MM.1S (cell line): ENCODE measurements at regions not wholly inside any gene's neighbourhood (a gene's known extent, or its start where the extent isn't known, plus 50 kb on each side); places are given as distances from the start of the nearest gene placed in this dataset.

Source experiments
- EZH2phosphoT487 ChIP-seq: fragments of 300-600 bp; sonication (generic); IDR thresholded peaks from 2 replicates; pipeline ENCODE4 v1.6.1; 2018; ENCODE audit warnings: antibody characterized with exemption, low read length
- TF ChIP-seq, protein P1 (sequence below): fragments of 300-600 bp; sonication (generic); IDR thresholded peaks from 2 replicates; pipeline ENCODE4 v1.5.1; 2016; ENCODE audit warnings: antibody characterized with exemption, low read length, mixed read lengths

DNA sequence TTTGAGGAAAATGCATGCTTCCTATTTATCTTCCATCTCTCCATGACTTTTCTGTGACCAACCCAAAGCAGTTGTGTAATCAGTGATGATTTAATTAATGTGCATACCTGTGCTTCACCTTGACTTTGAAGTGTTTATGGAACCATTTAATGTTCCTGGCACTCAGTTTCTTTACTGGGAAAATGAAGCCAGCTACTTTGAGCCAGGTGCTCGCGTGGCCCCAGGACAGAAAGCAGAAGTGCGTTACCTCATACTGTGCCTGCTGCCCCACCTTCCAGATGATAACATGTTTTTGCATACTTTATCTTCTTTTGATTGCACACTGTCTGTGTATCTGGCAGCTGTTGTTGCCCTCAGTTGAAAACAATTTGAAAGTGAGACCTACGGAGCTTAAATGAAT is 61.3 kb downstream of the PMAIP1 start:
- TF ChIP-seq, protein P1, sequence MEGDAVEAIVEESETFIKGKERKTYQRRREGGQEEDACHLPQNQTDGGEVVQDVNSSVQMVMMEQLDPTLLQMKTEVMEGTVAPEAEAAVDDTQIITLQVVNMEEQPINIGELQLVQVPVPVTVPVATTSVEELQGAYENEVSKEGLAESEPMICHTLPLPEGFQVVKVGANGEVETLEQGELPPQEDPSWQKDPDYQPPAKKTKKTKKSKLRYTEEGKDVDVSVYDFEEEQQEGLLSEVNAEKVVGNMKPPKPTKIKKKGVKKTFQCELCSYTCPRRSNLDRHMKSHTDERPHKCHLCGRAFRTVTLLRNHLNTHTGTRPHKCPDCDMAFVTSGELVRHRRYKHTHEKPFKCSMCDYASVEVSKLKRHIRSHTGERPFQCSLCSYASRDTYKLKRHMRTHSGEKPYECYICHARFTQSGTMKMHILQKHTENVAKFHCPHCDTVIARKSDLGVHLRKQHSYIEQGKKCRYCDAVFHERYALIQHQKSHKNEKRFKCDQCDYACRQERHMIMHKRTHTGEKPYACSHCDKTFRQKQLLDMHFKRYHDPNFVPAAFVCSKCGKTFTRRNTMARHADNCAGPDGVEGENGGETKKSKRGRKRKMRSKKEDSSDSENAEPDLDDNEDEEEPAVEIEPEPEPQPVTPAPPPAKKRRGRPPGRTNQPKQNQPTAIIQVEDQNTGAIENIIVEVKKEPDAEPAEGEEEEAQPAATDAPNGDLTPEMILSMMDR, result no peak
- TF ChIP-seq EZH2phosphoT487, result no peak
